Smooth muscle cell (in vitro differentiated cells): ENCODE measurements at regions not wholly inside any gene's neighbourhood (a gene's known extent, or its start where the extent isn't known, plus 50 kb on each side); places are given as distances from the start of the nearest gene placed in this dataset.

Experiments used
- DNase-seq: peaks from one replicate; lab custom pipeline; 2025; ENCODE audit not compliant: unreplicated experiment; lab: John Stamatoyannopoulos, UW
- H2AFZ ChIP-seq: fragments of 200-600 bp; sonication (generic); 2 replicates; pipeline ENCODE4 v1.6.0; 2016; ENCODE audit warnings: antibody characterized with exemption, low read depth, mild to moderate bottlenecking
- H3F3A ChIP-seq: fragments of 200-600 bp; sonication (generic); 2 replicates; pipeline ENCODE4 v1.6.0; 2017; ENCODE audit warnings: antibody characterized with exemption, low read depth
- H3K27ac ChIP-seq: fragments of 200-600 bp; sonication (generic); 2 replicates; pipeline ENCODE4 v1.5.1; 2016; ENCODE audit warnings: low read depth, mild to moderate bottlenecking
- H3K27me3 ChIP-seq: fragments of 200-600 bp; sonication (generic); 2 replicates; pipeline ENCODE4 v1.6.1; 2016; ENCODE audit warnings: low read depth, mild to moderate bottlenecking
- H3K36me3 ChIP-seq: fragments of 200-600 bp; sonication (generic); 2 replicates; pipeline ENCODE4 v1.5.1; 2016; ENCODE audit warnings: low read depth
- H3K4me1 ChIP-seq: fragments of 200-600 bp; sonication (generic); 2 replicates; pipeline ENCODE4 v1.5.1; 2016; ENCODE audit warnings: low read depth
- H3K4me2 ChIP-seq: fragments of 200-600 bp; sonication (generic); 2 replicates; pipeline ENCODE4 v1.6.0; 2016; ENCODE audit warnings: mild to moderate bottlenecking
- H3K4me3 ChIP-seq: fragments of 200-600 bp; sonication (generic); 2 replicates; pipeline ENCODE4 v1.5.1; 2016; ENCODE audit warnings: mild to moderate bottlenecking
- H3K79me2 ChIP-seq: fragments of 200-600 bp; sonication (generic); 2 replicates; pipeline ENCODE4 v1.6.0; 2016; ENCODE audit warnings: low read depth, mild to moderate bottlenecking
- H3K9ac ChIP-seq: fragments of 200-600 bp; sonication (generic); 2 replicates; pipeline ENCODE4 v1.6.0; 2016; ENCODE audit warnings: low read depth
- H3K9me3 ChIP-seq: fragments of 200-600 bp; sonication (generic); replicated peaks from 2 replicates; pipeline ENCODE4 v1.5.1; 2016; ENCODE audit warnings: low read depth
- H4K20me1 ChIP-seq: fragments of 200-600 bp; sonication (generic); 2 replicates; pipeline ENCODE4 v1.6.0; 2016; ENCODE audit warnings: low read depth
- CTCF ChIP-seq: fragments of 200-600 bp; sonication (generic); IDR thresholded peaks from 2 replicates; pipeline ENCODE4 v1.5.1; 2017; ENCODE audit warnings: borderline replicate concordance, mild to moderate bottlenecking, antibody characterized with exemption; ENCODE audit not compliant: insufficient read depth, poor library complexity, severe bottlenecking
- WGBS: methylation state at CpG from one replicate; pipeline ENCODE4 v1.1.7; 2016; ENCODE audit warnings: low lambda C conversion rate; 5-methylcytosine and 5-hydroxymethylcytosine counted together

DNA sequence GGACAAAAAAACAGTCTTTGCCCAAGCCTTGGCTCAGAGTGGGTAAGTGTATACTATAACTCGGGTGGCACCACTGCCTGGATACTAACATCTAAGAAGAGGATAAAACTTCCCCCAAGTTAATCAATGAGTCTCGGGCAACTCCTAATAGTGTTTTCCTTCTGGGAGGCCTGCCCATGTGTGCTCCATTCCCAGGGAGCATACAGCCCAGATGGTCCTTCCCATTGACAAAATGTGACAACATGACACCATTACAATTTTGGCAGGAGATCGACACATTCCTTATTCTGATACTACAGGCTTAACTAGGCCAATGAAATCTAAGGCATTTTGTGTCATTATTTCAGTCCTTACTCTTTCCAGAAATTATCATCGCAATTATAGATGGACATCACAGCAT lies 52.7 kb upstream of the CRIM1 start:
- WGBS = 91% methylated on average over 4 of the region's 4 CpGs

GRCh38 chr2:36301843-36302242 lies 53.7 kb upstream of the CRIM1 start:
- Histone ChIP-seq H2AFZ (no peak overlapping the region), H3K9me3 (no peaks in the 10 kb centered on the region), H3K36me3 (no peaks in the 10 kb centered on the region), H4K20me1 (no peaks in the 10 kb centered on the region), H3F3A (no peaks in the 10 kb centered on the region), H3K27me3 (no peaks in the 10 kb centered on the region), H3K9ac (no peak overlapping the region), H3K4me3 (no peak overlapping the region), H3K79me2 (no peaks in the 10 kb centered on the region), H3K4me2 (no peak overlapping the region), H3K27ac (no peak overlapping the region), H3K4me1 (no peaks in the 10 kb centered on the region)
- no peak for TF ChIP-seq CTCF
- WGBS = 90% methylated on average over 5 of the region's 5 CpGs
- DNase-seq = no peak

More for the DNA sequence above, 52.7 kb upstream of the CRIM1 start:
- no peak overlapping the region for H2AFZ ChIP-seq
- DNase-seq = no peak
- H3K4me3 ChIP-seq = no peak overlapping the region
- H3K9me3 ChIP-seq = no peaks in the 10 kb centered on the region
- no peaks in the 10 kb centered on the region for H3K36me3 ChIP-seq
- H3K4me2 ChIP-seq = no peak overlapping the region
- H3K27me3 ChIP-seq = no peaks in the 10 kb centered on the region
- H3F3A ChIP-seq = no peaks in the 10 kb centered on the region
- H3K9ac ChIP-seq = no peak overlapping the region
- H3K27ac ChIP-seq = no peak overlapping the region
- H3K4me1 ChIP-seq = no peaks in the 10 kb centered on the region
- no peaks in the 10 kb centered on the region for H3K79me2 ChIP-seq
- TF ChIP-seq CTCF = no peak
- no peaks in the 10 kb centered on the region for H4K20me1 ChIP-seq

DNA sequence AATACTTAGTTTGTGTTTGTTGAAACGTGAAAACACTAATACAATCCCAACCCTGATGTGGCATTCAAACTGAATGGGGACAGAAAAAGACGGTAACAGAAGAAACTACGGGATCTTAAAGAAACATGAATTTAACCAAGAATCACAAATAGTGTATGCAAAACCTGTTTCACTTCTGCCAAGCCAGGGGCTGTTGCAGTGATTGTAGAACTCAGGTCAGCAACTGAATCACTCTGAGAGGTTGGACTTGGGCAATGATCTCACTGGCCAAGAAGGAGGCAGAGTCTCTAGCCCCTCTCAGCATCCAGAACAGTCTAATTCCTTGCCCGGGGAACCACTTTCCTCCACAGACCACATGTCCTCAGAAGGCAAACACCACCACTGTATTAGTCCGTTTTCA lies 54.9 kb upstream of the CRIM1 start:
- no peaks in the 10 kb centered on the region for H3K27me3 ChIP-seq
- 93% methylated on average over 5 of the region's 5 CpGs for WGBS
- H3K4me1 ChIP-seq = no peaks in the 10 kb centered on the region
- no peaks in the 10 kb centered on the region for H3K9me3 ChIP-seq
- no peak overlapping the region for H2AFZ ChIP-seq
- no peak overlapping the region for H3K27ac ChIP-seq
- H3K79me2 ChIP-seq = no peaks in the 10 kb centered on the region
- no peaks in the 10 kb centered on the region for H4K20me1 ChIP-seq
- no peaks in the 10 kb centered on the region for H3K36me3 ChIP-seq
- H3F3A ChIP-seq = no peaks in the 10 kb centered on the region
- H3K4me3 ChIP-seq = no peak overlapping the region
- no peak for TF ChIP-seq CTCF
- DNase-seq = no peak
- H3K4me2 ChIP-seq = no peak overlapping the region
- H3K9ac ChIP-seq = no peak overlapping the region

DNA sequence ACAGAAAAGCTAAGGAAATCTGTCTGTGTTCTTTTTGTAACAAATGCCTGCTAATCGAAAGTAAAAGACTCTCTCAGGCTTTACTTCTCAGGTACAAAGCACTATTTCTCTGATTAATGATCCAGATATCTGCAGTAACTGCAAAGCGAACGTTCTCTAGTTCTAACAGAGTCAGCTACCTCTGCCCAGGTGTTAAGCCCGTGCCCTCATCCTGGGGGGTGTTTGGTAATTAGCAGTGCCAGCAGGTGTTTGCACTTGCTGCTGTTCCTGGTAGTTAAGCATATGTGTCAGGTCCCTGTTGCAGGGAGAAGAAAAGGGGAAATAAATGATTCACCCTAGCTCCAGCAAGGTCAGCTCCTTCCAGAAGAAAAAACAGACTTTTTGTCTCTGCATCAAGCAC lies 58.8 kb upstream of the CRIM1 start:
- H3K4me2 ChIP-seq = no peak overlapping the region
- H2AFZ ChIP-seq = no peak overlapping the region
- no peak overlapping the region for H3K27ac ChIP-seq
- H3K27me3 ChIP-seq = no peaks in the 10 kb centered on the region
- TF ChIP-seq CTCF = no peak
- WGBS = 80% methylated on average over 4 of the region's 4 CpGs
- H3K9ac ChIP-seq = no peak overlapping the region
- no peaks in the 10 kb centered on the region for H3K79me2 ChIP-seq
- no peaks in the 10 kb centered on the region for H3K36me3 ChIP-seq
- H3K4me1 ChIP-seq = no peaks in the 10 kb centered on the region
- H3F3A ChIP-seq = no peaks in the 10 kb centered on the region
- H3K4me3 ChIP-seq = no peak overlapping the region
- DNase-seq = no peak
- H4K20me1 ChIP-seq = no peaks in the 10 kb centered on the region
- no peaks in the 10 kb centered on the region for H3K9me3 ChIP-seq
